Activated T-cell treated with anti-CD3 and anti-CD28 coated beads for 48 hours (primary cell): ENCODE measurements at regions not wholly inside any gene's neighbourhood (a gene's known extent, or its start where the extent isn't known, plus 50 kb on each side); places are given as distances from the start of the nearest gene placed in this dataset.
"Not testable (repeated sequence)": the region's sequence is repeated elsewhere in the genome, so short reads cannot be mapped to it uniquely, and the experiment has no call there.

ENCODE experiments used
- DNase-seq: peaks from one replicate; pipeline ENCODE4 v3.0.0-alpha.2; 2020; ENCODE audit warnings: low read depth

DNA sequence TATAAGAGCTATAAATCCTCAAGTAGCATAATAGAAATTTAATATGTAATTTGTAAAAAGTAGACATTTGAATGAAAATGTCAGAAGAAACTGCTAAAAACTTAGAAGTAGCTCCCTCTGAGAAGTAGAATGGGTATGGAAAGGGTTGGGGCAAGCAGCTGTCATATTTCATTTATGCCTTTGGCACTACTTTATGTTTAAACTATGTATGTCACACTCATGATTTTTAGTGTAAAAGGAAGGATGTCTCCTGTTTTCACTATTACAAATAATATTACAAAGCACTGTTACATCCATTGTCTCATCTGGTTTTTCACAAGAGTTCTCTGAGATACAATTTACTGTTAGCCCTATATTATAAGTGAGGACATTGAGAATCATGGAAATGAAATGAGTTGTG, 96.3 kb upstream of the ZNF462 start:
- DNase-seq = no peak

DNA sequence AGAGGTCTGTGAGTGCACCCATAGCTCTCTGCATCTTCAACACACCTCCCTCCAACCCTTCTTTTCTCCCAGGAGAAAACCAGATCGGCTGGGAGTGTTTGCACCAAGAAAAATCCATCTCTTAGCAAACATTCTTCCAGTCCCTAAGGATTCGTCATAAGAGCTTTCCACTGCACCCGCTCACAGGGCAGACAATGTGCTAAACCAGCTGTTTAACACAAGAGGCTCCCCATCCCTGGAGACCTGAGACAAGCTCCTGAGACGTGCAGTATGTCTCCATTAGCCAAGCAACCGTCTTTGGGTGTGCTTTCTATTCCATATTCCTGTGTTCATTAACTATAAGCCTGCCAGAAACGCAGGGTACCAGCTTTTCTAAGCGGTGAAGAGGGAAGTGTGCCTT, 93.6 kb upstream of the ZNF462 start:
- DNase-seq = no peak

DNA sequence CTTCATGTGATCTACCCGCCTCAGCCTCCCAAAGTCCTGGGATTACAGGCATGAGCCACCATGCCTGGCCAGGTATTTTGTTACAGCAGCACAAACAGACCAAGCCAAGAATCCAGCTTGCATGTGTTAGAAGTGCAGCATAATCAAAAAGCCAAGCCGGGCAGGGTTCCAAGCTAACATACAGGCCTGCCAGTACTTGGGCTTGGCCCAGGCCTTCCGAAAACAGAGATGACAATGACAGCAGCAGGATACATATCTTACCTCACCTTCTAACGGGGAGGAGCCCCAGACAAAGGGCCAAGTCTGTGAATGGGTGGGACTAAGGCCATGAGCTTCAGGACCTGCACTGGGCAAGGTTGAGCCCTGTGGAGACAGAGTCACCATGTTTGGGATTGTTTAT, 91.4 kb upstream of the ZNF462 start:
- DNase-seq = no peak

DNA sequence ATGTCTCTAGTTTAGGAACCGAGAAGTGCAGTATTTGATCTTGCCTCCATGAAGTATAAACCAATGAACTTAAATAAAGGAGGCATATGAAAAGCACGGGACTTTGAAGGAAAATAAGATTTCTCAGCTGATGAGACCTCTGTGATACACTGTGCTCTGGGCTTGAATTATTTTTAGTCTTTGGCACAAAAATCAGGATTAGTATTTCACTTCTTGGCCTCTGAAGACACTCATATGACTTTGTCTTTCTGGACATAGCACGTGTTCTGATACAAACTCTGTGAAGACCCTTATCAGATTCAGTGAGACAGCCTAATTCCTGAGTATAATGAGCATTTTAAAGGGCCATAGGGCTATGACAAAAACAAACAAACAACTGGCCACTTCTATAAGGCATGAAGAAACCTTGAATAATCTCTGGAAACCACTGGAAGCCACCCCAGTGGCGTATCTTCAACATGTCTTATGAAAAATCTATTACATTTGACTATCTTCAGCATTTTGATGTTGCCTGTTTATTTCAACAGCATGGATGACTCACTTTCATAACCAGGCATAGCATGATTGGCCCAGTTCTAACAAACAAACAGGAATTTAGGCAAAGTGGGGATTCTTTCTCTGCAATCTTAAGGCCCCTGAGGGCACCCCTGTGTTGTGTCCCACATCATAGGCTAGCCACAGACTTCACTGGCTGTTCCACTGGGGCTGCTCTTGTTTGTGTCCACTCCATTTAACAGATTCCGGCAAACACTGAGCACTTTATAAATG, 90.3 kb upstream of the ZNF462 start:
- DNase-seq = no peak

DNA sequence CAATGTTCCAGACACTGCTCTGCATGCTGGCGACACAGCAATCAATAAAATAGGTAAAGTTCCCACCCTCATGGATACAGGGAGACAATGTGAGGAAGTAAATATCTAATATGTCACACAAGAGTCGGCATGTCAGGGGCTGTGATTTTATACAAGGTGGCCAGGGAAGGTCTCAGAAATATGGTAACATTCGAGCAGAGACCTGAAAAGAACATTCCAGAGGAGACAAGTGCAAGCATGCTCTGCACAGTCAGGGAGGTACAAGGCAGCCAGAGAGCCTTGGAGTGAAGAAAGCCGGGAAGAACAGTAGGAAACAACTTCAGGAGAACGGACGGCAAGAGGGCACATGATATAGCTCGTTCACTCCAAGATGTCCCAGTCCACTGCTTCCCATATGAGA, 89.2 kb upstream of the ZNF462 start:
- no peak for DNase-seq

DNA sequence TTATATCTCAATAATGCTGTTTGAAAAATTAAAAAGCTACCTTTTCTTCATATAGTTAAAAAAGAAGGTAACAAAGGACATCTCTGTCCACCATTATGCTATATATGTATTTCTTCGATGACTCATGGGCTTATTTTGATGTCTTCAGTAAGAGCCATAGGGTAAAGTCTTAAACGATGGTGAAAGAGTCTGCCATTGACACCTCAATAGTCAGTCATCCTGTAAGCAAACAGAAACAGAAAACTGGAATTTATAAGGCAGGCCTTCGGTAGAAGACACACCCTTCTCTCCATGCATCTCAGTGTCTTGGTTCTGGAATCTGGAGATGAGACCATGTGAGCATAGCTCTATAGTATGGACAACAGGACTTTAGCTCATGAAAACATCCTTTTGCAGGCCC, 87.0 kb upstream of the ZNF462 start:
- DNase-seq = no peak

DNA sequence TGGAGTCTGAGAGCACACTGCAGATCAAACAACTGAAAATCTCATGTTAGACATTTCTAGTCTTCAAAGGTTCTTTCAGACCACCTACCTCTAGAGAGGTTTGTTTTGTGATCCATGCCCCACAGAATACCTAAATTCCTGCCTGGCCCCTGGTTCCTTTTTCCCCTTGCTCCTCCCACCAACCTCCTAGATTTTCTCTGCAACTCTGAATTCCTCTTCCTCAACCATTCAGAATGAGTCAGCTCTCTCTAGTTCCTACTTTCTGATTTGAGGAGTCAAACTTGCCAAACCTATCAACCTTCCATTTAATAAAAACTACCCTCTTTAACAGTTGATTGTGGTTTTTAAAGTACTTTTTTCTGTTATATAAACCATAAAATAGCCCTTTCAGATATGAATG, 83.2 kb upstream of the ZNF462 start:
- no peak for DNase-seq

DNA sequence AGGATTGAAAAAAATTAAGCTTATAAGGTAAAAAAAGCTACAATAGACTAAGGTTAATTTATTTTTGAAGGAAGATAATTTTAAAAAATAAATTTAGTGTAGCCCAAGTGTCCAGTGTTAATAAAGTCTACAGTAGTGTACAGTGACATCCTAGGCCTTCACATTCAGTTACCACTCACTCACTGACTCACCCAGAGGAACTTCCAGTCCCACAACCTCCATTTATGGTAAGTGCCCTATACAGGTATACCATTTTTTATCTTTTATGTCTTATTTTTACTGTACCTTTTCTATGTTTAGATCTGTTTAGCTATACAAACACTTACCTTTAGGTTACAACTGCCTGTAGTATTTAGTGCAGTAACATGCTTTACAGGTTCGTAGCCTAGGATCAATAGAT, 79.8 kb upstream of the ZNF462 start:
- DNase-seq = no peak

DNA sequence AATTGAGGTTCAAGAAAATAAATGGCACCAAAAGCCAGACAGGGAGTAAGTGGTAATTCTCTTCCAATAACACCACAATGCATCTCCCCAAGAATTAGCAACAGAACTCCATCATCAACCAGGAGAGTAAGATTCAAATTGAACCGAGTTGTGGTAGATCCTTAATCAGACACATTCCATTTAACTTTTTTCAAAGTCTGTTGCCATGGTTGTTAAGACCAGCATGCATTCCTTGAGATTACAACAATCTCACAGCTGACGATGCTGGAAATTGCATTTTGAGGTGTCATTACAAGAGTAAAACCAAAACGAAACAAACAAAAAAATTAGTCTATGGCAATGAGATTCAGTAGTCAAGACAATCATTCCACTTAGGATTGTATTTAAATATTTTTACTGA, 78.9 kb upstream of the ZNF462 start:
- DNase-seq = no peak

DNA sequence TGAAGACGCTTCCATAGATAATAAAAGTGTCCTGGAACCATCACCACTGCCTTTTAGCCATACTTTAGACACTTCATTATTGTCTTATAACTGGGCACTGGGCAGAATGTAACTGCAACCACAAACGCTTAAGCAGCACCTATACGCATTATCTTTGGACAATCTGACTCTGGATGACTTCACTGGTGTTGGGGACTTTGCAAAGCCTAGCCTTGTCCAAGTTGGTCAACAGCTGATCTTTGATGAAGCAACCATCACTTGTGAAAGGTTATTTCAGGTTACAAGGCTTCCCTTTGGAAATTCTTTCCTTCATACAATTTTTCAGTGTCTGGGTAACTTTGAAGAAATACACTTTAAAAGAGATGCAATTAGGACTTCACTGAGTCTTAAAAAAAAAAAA, 77.8 kb upstream of the ZNF462 start:
- no peak for DNase-seq

DNA sequence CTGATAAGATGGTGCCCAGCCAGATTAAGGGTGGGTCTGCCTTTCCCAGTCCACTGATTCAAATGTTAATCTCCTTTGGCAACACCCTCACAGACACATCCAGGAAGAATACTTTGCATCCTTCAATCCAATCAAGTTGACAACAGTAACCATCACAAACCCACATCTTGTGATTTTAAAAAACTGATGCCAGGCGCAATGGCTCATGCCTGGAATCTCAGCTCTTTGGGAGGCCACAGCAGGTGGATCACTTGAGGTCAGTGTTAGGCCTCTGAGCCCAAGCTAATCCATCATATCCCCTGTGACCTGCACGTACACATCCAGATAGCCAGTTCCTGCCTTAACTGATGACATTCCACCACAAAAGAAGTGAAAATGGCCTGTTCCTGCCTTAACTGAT, 74.9 kb upstream of the ZNF462 start:
- not testable (repeated sequence) for DNase-seq

DNA sequence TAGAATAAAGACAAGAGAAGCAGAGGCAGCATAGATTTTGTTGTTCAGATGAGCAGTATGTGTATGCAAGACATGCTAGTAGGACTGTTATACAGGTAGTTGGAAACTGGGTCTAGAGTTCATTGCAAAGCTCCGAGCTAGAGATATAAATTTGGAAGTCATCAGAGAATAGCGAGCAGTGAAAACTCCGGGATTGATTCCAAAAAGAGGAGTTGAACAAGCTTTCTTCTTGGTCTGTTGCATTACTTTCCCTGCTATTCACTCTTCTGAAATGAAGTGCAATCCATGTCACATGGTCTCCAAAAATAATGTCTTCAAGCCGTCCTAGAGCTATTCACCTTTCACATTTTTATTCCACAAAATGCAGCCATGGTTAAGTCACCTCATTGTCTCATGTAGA, 67.9 kb upstream of the ZNF462 start:
- no peak for DNase-seq

DNA sequence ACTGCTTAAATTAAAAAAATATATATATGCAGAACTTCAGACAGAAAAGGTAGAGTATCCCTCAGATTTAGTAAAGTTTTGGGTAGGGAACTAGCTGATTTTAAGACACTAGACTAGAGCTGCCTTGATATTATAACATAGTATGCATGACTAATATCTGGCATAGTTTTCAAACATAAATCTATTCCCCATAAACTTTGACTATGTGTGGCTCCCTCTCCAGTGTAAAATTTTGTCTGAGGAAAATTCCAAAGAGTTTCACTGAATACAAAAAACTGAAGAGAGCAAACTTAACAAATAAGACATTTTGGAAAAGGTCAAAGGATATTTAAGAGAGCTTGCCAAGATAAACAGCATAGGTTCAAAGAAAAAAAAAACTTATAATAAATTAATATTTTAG, 66.2 kb upstream of the ZNF462 start:
- DNase-seq = no peak

DNA sequence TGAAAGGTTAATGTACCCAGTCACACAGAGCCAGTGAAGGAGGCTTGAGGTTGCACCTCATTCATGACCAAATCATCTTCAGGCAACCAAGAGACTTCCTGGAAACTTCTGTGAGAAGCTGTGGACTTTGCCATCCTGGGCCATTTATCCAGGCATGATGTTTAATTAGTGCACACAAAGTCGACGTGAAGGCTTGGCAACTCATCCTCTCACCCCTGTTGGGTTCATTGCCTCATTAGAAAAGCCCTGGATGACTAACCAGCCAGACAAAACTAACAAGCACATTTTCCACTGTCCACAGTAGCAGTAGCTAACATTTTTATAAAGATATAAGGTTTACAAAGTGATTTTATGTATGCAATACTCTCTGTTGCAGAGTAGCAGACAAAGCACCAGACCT, 65.7 kb upstream of the ZNF462 start:
- no peak for DNase-seq

DNA sequence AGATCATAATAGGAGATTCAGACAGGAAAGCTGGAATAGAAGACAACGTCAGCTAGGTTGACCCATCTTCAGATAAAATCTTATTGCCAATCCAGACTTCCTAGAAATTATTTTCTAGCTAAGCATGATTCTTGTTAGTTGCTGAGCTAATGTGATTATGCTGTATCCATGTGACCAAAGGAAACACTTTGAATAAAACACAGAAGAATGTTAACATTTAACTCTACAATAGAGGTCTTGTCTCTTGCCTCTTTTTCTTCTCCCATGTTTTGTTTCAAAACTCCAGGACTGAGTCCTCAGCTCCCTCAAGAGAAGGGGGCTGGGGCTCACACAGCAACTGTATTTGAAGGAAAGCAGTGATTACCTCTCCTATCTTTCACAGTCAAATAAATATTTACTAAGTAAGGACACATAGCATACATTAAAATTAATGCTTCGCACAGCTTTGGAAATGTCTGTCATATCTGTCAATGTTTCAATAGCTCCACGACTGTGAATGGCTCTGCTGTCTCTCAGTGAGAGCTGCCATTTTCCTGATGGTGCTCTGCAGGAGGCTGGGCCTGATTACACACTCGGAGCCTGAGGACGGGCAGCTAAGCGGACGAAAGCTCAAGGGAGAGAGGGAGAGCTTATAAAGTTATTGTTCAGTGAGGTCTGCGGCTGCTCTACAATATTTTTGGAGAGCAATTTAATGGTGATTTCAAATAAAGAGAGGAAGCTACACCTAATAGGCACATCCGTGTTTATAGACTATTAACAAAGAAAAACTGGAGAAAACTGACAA, 64.8 kb upstream of the ZNF462 start:
- DNase-seq = no peak

DNA sequence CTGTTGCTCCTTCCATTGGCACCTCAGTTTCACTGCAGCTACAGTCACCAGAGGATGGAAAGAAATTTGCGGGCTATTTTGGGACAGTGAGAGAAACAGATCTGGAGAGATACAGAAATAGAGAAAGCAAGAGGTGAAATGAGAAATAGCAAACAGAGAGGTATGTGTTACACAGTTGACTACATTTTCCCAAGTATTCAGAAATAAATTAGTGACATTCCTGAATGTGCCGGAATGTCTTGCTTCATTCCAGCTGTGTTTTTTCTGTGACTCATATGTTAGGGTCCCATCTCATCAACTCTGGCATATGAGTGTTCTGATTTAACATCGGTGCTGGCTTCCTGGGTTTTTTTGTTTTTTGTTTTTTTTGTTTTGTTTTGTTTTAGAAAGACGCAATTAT, 63.8 kb upstream of the ZNF462 start:
- DNase-seq = no peak

DNA sequence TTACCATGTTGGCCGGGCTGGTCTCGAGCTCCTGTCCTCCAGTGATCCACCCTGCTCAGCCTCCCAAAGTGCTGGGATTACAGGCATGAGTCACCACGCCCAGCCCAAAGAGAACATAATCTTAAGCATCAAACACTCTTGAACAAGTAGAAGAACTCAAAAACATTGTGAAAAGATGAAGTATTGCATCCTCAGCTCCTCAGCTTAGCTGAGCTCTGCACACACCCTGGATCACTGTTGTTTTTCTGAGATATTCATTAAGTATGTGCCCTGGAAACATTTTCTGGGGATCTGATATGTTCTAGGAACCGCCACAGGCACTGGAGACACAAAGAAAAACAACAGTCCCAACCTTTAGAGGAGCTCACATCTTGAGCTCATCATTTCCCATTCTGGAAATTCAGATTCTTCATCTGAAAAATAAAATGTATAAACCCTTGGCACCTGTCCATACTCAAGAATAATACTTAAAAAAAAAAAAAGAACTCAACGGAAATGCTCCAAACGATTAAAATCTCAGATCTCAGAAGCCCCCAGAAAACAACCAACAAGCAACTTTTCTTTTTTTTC, 62.2 kb upstream of the ZNF462 start:
- DNase-seq = no peak

DNA sequence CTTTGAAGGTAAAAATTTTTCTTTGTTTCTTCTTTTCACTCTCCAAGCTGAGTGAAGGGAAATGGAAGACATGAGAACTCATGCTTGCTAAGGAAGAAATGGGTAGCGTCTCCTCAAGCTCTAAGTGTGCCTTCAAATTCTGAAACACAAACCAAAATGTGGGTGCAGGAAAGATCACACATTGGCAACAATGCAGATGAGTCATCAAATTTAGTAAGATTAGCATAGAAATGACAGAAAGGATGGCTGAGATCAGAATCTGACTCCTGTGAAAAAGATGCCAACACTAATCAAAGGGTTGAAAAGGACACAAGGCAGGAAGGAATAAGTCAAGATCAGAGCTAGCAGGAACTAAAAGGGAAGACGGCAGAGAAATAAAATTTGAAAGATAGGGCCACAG, 61.1 kb upstream of the ZNF462 start:
- no peak for DNase-seq
